A673 (cell line): ENCODE measurements at regions not wholly inside any gene's neighbourhood (a gene's known extent, or its start where the extent isn't known, plus 50 kb on each side); places are given as distances from the start of the nearest gene placed in this dataset.

Source experiments
- EZH2 ChIP-seq: fragments of 200-600 bp; sonication (generic); IDR thresholded peaks from 2 replicates; pipeline ENCODE4 v1.6.1; 2017; ENCODE audit warnings: borderline replicate concordance, low read depth, mild to moderate bottlenecking, mixed read lengths, antibody characterized with exemption, low read length; ENCODE audit not compliant: poor library complexity, severe bottlenecking
- TF ChIP-seq, protein P1 (sequence below): fragments of 300-800, 200-600 bp; sonication (generic); conservative IDR thresholded peaks from 2 replicates; pipeline ENCODE4 v1.5.1; 2017; ENCODE audit warnings: low read depth, mild to moderate bottlenecking, antibody characterized with exemption, low read length, moderate library complexity, mixed read lengths

DNA sequence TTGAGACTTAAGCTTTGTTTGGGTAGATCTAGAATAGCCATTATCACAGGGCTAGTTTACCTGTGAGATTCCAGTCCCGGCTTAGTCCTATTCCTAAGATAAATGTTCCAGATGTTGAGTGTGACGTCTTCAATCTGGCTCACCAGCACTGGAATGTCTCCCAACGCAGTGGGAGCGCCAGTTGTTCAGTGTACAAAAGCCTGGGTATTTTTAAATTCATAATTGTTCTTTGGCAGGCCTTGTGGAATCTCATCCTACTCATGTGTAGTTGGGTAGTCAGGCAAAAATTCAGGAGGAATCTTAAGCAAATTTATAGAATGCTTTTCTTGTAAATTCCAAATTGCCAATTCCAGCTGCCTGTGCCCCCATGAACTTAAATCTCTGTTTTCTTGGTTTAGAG is 272.6 kb upstream of the KCNN2 start:
- TF ChIP-seq, protein P1, sequence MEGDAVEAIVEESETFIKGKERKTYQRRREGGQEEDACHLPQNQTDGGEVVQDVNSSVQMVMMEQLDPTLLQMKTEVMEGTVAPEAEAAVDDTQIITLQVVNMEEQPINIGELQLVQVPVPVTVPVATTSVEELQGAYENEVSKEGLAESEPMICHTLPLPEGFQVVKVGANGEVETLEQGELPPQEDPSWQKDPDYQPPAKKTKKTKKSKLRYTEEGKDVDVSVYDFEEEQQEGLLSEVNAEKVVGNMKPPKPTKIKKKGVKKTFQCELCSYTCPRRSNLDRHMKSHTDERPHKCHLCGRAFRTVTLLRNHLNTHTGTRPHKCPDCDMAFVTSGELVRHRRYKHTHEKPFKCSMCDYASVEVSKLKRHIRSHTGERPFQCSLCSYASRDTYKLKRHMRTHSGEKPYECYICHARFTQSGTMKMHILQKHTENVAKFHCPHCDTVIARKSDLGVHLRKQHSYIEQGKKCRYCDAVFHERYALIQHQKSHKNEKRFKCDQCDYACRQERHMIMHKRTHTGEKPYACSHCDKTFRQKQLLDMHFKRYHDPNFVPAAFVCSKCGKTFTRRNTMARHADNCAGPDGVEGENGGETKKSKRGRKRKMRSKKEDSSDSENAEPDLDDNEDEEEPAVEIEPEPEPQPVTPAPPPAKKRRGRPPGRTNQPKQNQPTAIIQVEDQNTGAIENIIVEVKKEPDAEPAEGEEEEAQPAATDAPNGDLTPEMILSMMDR = no peak
- TF ChIP-seq EZH2 = no peak
